GM21526 (cell line): ENCODE measurements at regions not wholly inside any gene's neighbourhood (a gene's known extent, or its start where the extent isn't known, plus 50 kb on each side); places are given as distances from the start of the nearest gene placed in this dataset.
"Not testable (repeated sequence)": the region's sequence is repeated elsewhere in the genome, so short reads cannot be mapped to it uniquely, and the experiment has no call there.

ENCODE experiments used
- ATAC-seq: cut with Tn5 transposase; IDR thresholded peaks from one replicate; pipeline ENCODE4 v1.9.1; 2021; ENCODE audit warnings: moderate library complexity; ENCODE audit not compliant: unreplicated experiment, low FRiP score

- no peak for ATAC-seq
Observed at GRCh38 chr18:28455971-28456370, 279.0 kb upstream of the CDH2 start.

- ATAC-seq, result no peak
Observed at GRCh38 chr18:28439870-28440269, 262.9 kb upstream of the CDH2 start.

DNA sequence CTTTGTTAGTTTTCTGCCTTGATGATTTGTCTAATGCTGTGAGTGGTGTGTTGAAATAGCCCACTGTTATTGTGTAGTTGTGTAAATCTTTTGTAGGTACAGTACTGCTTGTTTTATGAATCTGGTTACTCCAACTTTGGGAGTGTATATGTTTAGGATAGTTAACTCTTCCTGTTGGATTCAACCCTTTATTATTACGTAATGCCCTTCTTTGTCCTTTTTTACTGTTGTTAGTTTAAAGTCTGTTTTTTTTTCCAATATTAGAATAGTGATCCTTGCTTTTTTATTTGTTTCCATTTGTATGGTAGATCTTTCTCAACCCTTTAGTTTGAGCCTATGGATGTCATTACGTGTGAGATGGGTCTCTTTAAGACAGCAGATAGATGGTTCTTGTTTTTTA is 261.5 kb upstream of the CDH2 start:
- ATAC-seq, result no peak

GRCh38 chr18:28432339-28432738 is 255.4 kb upstream of the CDH2 start:
- no peak for ATAC-seq

GRCh38 chr18:28425886-28426285 is 249.0 kb upstream of the CDH2 start:
- ATAC-seq, result no peak

GRCh38 chr18:28422577-28422976 is 245.6 kb upstream of the CDH2 start:
- no peak for ATAC-seq

DNA sequence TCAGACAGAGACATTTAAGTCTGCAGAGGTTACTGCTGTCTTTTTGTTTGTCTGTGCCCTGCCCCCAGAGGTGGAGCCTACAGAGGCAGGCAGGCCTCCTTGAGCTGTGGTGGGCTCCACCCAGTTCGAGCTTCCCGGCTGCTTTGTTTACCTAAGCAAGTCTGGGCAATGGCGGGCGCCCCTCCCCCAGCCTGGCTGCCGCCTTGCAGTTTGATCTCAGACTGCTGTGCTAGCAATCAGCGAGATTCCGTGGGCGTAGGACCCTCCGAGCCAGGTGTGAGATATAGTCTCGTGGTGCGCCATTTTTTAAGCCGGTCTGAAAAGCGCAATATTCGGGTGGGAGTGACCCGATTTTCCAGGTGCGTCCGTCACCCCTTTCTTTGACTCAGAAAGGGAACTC is 245.0 kb upstream of the CDH2 start:
- not testable (repeated sequence) for ATAC-seq

GRCh38 chr18:28412521-28412920 is 235.6 kb upstream of the CDH2 start:
- ATAC-seq, result no peak

GRCh38 chr18:28411806-28412205 is 234.9 kb upstream of the CDH2 start:
- no peak for ATAC-seq

DNA sequence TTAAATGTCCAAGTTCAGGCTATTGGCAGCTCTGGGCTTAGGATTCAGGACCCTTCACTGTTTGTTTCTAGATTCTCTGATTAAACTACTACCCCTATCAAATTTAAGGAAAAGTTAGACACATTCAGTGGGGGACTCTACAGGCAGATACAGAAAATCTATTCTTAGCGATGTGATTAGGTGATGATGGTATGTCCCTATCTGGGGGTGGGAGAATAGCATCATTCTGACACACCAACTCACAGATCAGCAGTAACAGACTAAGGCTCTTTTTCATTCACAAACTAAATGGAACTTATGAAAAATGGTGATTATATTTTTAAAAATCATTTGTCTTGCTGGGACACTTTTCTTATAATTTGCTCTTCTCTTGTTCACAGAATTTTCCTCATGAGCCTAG is 232.9 kb upstream of the CDH2 start:
- no peak for ATAC-seq

DNA sequence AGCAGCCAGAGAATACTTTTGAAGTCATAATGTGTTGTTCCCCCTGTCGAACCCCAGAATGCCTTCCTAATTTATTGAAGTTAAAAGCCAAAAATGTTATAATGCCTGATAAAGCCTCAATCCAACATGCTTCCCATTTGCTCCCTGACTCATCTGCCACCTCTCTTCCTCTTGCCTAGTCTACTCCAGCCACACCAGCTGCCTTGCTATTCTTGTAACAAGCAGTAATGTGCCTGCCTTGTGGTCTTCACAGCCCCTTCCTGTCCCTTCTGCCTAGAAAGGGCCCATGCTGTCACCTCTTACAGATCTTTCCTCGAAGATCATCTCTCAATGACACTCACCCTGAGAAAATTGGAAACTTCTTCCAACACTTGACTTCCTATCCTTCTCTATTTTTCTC is 231.6 kb upstream of the CDH2 start:
- no peak for ATAC-seq

DNA sequence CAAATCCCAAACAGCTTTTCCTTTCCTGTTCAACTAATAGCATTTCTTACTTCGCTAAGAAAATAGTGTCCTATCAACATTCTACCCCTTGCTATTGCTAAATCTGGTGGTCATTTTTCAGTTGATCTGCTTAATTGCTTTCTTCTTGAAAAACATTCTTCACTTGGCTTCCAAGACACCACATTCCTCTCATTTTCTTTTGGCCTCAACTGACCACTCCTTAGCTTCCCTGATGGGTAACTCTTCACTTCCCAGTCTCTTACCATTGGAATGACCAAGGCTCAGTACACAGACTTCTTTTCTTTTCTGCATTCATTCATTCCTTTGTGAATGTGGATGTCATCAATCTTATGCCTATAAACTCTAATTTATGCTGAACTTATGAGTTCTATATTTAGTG is 230.8 kb upstream of the CDH2 start:
- no peak for ATAC-seq

GRCh38 chr18:28406533-28406932 is 229.6 kb upstream of the CDH2 start:
- no peak for ATAC-seq

DNA sequence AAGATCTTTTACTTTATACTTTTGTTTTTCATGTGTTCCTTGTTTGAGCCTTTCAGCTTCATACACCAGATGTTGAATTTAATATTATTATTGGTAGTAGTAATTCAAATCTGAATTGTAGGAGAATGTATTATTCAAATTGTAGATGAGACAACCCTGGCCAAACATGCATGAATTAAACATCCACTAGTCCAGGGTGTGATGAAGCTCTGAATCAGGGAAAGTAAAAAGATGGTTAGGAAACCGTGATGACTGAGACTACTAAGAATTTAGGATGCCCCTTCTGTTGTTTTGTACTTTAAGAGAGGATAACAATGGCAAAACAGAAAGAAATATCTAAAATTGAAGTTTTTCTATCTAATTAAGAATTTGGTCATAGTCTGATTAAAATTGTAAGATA is 227.8 kb upstream of the CDH2 start:
- ATAC-seq, result no peak

DNA sequence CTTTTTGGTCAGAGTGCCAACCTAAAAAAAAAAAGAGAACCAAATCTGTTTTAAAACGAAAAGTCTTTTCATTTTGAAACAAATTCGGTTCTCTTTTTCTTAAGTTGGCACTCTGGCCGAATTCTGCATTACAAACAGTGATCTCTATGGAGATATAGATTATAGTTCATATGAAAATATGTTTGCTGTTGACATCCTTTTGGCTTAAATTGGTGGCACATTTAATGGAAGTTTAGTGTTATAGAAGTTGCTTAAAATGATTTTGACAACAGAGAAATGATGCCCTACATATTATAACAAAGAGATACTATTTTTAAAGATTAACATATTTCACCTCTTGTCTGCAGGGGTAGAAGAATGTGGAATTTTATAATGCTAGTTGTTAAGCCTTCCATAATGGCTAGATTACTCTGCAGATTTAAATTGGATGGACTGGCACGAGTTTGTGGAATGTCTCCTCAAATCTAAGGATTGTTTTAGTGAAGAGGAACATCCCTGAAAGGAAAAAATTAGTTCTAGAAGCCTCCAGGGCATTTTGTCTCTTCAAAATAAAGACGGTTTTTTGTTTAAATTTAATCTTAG is 222.9 kb upstream of the CDH2 start:
- ATAC-seq, result no peak

DNA sequence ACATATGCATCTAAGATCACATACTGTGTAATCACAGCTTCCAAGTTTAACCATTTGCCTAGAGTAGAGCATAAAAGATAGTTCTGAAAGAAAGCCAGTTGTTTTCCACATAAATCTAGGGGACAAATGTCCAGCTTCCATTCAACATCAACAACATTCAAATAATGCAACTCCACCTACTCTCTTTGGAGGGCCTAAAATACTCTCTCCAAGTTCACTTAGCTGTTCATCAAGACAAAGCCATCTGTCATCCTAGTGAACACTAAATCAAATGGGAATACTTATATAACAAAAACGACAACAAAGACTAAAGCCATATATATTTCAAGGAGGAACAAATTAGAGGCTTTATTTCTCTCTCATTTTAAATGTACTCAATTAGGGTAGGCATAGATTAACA is 221.5 kb upstream of the CDH2 start:
- ATAC-seq, result no peak

- no peak for ATAC-seq
Observed at GRCh38 chr18:28390022-28390421, 213.1 kb upstream of the CDH2 start.

DNA sequence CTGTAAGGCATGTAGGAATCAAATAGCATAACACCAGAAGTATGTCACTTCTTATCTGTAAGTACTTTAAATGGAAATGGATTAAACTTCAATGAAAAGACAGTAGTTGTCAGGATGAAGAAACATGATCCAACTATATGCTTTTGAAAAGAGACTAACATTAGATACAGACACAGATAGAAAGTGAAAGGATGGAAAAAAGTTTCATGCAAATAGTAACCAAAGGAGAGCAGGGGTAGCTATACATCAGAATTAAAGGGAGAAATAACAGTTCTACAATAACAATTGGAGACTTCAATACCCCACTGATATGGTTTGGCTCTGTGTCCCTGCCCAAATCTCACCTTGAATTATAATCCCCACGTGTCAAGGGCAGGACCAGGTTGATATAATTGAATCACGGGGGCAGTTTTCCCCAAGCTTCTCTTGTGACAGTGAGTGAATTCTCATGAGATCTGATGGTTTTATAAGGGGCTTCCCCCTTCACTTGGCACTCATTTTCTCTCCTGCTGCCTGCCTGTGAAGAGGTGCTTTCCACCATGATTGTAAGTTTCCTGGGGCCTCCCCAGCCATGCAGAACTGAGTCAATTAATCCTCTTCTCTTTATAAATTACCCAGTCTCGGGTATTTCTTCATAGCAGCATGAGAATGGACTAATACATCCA is 205.4 kb upstream of the CDH2 start:
- no peak for ATAC-seq

- no peak for ATAC-seq
Observed at GRCh38 chr18:28372186-28372585, 195.3 kb upstream of the CDH2 start.

DNA sequence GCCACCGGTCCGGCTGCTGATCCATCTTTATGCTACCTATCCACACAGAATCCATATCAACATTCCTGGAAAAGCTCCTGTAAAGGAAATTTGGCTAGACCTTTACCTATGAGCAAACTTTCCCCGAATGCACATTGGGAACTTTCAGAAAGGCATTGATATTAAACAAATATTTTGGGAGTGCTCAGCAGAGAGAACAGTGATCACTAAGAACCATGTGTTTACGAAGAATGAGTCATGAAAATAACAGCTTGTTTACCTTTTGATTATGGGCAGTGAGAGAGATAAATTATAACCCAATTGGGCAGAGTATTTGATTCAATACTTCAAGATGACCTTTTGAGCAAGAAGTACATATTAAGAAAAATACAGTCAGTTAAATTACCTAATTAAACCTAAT is 189.7 kb upstream of the CDH2 start:
- no peak for ATAC-seq

DNA sequence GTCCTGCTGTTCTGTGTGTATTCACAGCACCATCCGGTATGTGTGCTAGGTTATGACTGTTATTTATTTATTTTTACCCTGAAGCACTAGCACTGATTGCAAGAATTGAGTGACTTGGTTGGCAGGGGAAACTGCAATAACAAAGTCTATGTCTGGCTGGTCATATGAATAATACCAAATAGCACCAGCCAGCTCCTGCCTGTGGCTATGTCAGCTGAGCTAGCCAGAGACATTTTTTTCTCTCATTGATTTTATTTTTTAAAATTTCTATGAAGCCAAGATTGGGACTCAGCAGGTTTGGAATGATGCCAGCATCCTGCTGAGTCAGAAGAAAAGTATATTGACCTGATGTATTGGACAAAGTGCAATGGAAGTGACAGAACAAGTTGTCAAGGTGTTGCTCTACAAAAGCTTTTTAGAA is 188.5 kb upstream of the CDH2 start:
- no peak for ATAC-seq

- no peak for ATAC-seq
Observed at GRCh38 chr18:28363124-28363523, 186.2 kb upstream of the CDH2 start.

DNA sequence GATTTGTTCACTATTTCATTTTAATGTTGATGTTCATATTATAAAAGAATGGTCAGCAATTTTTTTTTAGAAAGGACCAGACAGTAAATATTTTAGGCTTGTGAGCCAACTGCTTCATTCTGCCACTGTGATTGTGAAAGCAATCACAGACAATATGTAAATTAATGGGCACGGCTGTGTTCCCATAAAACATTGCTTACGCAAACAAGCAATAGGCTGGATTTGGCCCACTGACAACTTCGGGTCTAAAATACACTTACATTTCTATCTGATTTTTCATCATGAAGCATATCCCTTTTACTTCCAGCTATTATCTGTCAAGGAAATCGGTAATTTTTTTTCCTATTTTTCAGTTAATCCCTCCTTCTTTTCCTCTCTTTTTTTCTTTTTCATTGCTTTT is 182.2 kb upstream of the CDH2 start:
- no peak for ATAC-seq
